Iris pigment epithelial cell (primary cell): ENCODE measurements at regions not wholly inside any gene's neighbourhood (a gene's known extent, or its start where the extent isn't known, plus 50 kb on each side); places are given as distances from the start of the nearest gene placed in this dataset.

ENCODE experiments used
- DNase-seq: peaks from one replicate; pipeline ENCODE4 v3.0.0-alpha.2; 2011; ENCODE audit warnings: low read depth

DNA sequence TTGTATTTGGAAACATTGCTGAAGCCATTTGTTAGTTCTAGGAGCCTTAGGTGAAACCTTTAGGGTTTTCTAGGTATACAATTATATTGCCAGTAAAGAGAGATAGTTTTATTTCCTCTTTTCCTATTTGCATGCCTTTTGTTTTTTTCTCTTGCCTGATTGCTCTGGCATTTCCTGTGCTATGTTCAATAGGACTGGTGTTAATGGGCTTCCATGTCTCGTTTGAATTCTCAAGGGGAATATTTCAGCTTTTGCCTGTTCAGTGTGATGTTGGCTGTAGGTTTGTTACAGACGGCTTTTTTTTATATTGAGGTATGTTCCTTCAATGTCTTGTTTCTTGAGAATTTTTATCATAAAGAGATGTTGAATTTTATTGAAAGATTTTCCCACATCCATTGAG lies 1054.9 kb upstream of the NXPH2 start:
- DNase-seq = no peak

DNA sequence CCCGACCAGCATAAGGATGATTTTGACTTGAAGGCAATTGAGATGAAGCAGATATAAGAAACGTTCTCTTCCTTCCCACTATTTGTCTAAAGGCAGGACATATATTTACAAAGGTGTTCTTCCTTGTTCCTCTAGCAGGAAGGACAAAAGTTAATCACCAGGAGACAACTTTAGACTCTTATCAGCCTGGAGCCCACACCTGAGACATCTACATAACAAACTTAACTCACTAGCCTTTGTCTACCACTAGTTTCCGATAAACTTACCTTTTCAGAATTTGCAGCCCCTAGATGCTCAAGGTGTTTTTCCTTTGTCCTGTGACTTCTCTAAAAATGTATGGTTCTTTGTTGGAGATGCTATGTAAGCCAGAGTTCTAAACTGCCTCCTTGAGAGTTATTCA lies 1047.8 kb upstream of the NXPH2 start:
- DNase-seq = no peak

DNA sequence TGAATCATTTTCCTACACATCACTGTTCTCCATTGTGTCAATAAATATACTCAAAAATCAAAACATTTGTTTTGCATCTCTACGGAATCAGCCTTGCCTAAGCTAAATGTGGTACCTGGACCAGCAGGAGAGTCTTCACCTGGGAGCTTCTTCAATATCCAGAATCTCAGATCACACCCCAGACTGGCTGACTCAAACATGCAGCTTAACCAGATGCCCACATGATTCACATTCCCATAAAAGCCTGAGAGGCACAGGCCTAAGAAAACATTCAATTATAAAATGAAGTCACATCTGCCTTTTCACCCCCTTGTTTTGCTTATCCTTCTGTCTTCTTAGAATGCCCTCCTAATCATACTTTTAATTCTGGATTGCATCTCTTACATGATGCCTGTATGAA lies 1045.5 kb upstream of the NXPH2 start:
- no peak for DNase-seq

DNA sequence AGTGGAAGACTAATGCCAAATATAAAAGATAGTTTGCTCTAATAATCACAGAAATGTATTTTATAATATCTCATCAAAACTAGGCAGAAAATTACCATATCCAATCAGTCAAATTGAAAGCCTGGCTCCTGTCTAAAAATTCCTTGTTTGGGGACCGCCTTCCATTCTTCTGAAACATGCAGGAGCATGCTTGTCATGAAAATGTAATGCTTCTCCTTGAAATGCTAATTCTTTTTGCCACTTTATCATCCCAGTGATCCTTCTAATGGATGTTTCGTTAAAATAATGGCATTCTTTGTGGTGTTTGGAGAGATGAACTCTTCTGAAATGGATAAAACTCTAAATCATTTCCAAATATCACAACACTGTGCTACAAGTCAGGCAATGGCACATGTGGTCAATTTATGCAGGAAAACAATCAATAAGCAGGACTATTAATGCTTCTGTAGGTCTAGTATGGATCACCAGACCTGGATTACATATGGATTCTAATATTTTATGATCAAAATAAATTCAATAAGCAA lies 1039.1 kb upstream of the NXPH2 start:
- DNase-seq = no peak

DNA sequence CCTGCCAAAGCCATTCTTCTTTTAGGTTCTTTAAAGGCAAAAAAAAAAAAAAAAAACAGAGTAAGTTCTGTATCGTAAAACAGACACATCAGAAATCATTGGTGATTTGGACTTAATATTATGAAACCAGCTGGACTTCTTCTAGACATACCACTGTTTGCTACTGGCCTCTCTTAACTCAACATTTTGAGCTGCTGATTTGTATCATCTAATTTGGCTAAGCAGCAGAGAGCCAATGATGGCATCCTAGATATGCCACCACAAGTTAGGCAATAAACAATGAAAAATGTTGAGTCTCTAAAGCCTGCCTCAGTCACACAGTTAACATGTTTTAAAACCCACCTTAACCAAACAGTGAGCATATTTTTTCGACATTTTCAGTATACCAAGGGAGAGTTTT lies 1034.3 kb upstream of the NXPH2 start:
- no peak for DNase-seq

DNA sequence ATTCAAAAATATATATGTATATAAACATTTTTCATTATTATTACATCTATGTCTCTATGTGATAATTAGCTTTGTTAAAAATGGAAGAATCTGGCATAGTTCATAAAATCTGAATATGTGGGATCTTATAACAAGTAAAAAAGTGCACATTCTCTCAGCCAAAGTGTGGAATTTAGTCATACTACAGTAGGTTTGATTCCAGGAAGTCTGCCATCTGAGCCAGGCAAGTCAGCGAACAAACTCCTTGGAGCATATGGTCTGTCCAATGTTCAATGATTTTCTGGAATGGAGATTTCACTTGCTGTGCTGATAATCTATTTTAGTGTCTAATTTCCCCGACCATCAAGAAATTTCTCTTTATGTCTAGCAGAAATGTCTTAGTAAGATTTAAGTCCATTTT lies 1033.2 kb upstream of the NXPH2 start:
- no peak for DNase-seq

DNA sequence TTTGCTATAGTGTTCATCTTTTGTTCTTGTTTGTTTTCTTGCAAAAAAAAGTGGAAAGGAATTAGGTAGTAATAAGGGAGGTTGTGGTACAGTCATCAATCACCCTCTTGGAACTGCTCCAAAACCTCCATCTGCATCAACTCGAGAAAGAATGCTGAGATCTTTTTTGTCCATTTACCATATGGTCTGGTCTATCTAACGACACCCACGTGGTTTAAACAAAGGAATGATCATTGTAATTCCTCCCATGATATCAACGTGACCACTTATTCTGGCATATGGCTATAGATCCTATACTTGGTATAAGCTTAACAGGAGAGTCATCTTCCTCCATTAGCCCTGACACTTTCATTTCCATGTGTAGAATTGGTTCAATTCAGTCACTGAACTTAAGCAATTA lies 1025.3 kb upstream of the NXPH2 start:
- DNase-seq = no peak

DNA sequence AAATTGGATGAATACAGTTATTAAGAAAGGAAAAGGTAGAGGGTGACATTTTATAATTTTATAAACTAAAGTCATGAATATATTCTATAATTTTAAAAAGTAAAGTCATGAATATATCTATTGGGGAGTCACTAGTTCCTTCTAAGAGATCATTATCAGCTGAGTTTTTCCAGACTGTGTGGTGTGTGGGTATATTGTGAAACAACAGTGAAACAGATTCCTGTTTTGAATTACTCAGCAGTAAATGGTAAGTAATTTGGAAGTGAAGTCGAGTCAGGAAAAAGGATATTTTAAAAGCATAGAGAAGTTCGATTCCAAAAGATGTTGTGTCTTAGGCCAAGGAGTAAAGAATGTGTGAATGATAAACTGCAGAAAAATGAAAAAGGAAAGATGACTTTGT lies 1018.2 kb upstream of the NXPH2 start:
- no peak for DNase-seq

DNA sequence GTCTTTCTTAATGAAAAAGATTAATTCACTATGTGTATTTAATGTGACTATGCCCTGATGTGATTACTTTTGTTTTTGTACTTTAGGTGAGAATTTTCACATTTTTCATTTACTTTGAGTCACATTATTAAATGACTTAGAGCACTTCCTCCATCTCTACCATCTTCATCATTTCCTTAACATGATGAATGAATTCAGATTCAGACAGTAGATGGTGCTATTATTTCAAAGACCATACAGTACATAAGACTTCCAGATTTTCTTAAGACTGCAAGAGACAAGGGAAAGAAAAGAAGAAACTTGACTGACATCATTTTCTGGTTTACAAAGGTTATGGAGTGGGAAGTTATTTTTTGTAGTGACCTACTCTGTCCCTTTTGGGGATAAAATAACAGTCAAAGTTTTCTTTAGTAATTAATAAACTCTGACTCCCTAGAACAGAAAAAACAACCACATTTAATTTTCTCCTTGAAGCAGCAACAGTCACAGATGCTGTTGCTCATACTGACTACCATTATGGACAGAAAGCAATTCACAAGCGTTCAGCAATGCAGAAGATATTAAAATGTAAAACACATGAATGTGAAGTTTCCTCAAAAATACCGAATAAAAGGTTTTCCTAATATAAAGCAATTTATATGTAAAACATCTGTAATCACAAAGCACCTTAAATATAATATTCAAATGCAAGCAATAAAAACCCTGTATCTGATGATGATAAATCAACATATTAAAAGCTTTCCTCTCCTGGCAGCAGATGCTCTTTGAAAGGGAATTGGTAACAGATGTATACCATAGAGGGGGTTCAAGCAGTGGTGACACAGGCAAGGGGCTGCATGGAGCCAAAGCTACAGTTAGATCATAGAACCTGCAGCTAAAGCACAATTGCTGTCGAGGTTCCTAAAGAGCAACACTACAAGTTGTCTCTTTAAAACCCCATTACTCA lies 1010.9 kb upstream of the NXPH2 start:
- DNase-seq = peak; percentile 36

DNA sequence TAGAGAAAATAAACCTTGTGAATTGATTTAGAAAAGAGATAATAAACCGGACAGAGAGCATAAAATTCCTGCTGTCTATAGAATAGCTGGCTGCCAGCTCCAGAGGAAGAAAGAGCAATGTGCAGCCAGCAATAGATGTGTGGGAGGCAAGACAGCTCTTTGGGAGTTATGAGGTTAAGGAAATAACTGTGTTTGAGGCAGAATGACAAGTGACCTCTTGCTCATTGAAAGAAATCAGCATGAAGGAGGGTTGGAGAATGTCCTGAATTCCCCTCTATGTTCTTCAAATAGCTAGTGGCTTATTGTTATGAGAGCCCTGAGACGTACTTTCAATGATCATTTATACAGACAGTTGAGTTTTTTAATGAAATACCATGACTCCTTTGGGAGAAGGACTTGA lies 1009.9 kb upstream of the NXPH2 start:
- no peak for DNase-seq

DNA sequence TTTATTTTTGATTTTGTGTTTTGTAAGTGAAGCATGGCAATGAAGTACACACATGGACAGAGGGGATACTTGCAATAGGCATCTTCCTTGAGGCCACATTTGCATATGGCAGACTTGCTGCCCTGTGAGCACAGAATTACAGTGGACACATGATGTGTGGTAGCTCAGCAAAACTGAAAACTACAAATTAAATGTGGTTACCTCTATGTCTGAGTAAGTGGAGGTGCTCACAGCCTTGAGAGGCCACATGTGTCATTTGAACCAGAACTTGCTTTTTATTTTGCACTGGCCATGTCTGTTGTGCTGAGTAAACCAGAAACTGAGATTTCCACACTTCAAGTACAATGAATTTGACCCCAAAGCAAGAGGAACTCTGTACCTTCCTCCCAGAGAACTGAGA lies 998.5 kb upstream of the NXPH2 start:
- DNase-seq = no peak

DNA sequence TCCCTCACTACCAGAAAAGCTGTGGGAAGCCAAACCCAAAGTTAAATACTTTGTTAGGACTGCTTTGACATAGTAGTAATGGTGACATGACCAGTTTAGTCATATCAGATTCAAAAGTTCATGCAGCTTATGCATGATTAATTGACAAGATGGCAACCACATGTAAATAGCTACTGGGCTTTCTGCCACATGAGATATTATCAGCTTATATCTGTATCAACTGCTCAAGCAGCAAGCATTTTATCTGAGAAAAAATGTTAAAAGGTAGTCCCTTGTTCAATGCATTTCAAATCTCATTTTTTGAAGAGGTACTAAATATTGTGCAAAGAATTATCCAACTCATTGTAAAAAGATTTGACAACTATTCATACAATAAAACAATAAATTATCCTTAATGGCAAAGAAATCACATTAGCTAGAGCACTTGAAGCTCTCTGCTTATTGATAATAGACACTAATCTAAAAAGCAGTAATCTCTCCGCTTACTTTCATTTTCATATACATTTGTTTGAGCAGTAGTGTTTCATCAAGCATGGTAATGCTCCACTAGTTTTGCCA lies 993.6 kb upstream of the NXPH2 start:
- DNase-seq = no peak

DNA sequence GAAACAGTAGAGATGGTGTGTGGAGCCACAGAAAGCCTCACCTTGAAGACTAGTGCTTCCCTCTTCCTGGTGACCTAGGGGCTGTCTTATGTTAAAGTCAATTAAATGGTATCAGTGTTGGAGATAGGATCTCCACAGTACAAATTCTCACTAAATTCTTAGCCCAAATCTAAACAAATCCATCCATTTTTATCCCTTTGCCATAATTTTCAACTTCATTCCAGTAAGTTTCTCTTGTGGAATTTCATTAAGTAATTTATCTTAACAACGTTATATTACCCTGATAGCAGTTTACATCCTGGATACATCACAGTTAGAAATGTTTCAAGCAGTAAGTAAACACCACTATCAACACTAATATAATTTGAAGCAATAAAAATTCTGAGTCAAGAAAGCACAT lies 989.4 kb upstream of the NXPH2 start:
- no peak for DNase-seq

DNA sequence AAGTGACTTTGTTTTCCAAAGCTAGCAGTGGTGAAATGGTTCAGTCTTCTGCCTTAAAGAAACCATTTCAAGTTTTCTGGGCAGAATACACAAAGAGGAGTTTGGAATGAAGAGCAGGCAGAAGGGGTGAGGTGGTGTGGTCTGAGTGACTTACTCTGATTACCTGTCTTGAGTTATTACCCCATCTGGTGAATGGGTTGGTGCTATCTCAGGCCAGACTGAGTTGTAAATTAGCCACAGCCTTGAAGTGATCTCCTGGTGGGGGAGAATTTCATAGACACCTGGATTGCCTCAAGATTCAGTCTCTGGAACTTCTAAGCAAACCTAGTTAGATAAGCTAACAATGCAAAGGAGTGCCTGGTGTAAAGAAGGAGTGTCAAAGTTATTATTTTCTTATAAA lies 983.5 kb upstream of the NXPH2 start:
- no peak for DNase-seq

DNA sequence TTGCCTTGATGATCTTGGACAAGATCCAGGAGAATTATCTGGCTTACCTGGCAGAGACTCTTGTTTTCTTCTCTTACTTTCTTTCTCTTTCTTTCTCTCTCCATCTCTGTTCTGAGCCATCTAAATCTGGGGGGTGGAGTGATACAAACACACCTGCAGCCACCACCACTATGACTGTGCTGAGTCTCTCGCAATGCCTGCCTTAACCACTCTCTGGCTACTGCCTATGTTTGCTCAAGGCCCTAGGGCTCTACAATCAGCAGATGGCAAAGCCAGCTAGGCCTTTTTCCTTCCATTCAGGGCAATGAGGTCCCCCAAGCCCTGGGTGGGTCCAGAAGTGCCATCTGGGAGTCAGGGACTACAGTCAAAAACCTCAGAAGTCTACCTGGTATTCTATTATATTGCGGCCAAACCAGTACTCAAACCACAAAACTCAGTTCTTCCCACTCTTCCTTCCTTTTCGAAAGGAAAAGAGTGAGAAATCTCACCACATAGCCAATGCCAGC lies 978.9 kb upstream of the NXPH2 start:
- DNase-seq = no peak

DNA sequence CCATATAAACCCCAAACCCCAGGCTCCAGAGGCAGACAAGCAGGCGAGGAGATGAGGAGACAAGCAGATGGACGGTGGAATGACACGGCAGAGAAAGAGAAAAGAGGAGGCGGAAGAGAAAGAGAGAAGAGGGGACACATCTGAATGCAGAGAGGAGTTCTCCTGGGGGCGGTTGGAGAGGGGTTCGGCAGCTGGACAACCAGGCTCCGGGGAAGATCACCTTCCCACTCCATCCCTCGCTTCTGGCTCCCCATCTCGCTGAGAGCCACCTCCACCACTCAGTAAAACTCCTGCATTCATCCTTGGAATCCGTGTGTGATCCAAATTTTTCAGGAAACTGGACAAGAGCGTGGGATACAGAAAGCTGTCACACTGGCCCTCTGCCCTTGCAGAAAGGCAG lies 966.7 kb upstream of the NXPH2 start:
- DNase-seq = no peak

DNA sequence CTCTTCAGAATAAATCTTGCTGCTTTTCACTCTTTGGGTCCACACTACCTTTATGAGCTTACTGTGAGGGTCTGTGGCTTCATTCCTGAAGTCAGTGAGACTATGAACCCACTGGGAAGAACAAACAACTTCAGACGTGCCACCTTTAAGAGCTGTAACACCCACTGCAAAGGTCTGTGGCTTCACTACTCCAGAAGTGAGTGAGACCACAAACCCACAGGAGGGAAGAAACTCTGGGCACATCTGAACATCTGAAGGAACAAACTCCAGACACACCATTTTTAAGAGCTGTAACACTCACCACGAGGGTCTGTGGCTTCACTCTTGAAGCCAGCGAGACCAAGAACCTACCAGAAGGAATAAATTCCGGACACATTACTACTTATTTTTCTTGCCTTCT lies 964.1 kb upstream of the NXPH2 start:
- no peak for DNase-seq

DNA sequence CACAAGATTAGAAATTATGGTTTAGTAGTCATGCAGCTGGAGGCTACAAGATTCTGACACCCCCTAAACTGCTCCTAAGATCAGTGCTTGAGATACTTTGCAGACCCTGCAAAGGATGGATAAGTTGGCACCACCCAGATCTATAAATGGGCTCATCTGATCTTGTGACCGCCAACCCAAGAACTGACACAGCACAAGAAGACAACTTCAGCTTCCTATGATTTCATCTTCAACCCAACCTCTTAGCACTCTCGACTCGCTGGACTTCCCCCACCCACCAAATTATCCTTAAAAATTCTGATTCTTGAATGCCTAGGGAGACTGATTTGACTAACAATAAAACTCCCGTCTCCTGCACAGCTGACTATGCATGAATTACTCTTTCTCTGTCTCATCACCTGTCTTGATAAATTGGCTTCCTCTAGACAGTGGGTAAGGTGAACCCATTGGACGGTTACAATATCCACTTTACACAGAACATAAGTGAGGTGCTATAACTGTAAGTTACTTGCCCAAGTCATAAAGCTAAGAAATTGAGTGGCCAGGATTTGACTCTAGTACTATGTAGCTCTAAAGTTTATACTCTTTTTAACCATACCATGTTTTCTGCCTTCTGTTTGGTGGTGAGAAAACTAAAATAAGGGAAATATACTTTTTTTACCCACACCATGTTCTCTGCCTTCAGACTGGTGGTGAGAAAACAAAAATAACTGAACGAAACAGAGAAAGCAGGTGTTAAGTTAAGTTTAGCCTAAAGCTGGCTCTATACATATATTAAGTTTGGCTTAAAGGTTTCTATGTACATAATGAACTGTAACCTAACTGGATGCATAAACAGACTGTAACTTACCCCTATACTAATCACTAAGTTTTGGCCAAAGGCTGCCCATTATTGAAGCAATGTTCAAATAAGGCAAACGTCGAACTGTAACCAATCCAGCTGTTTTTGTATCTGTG lies 962.3 kb upstream of the NXPH2 start:
- DNase-seq = no peak

DNA sequence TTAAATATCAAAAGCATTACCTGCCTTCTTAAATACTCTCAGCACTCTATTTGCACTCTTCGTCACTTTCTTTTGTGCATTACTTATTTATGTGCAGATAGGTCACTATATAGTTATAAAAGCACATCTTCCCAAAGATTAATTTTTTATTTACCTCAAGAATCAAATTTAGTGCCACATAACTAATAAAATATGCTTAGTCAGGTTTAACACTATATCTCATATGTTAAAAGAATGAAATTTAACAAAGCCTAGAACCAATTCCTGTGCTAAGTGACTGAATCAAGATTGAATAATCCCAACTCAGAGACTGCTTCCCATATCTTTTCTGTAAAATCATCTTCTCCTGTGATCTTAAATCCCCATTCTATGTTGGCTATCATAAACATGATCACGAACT lies 957.5 kb upstream of the NXPH2 start:
- no peak for DNase-seq

DNA sequence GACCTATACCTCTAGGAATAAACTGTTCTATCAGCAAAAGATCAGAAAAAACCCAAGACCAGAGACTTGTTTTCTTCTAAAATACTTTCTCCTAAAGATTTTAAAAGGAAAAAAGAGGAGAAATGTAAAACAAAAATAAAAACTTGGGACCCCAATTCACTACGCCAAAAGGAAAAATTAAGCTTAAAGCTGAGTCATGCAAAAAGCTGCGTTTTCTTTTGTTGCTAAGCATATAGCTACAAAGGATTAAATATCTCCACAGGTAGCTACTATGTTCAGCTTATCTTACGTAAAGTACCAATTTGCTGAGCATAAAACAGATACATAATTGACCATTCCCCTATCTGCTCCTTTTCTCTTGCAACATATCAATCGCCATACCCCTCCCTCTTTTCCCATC lies 950.0 kb upstream of the NXPH2 start:
- no peak for DNase-seq

DNA sequence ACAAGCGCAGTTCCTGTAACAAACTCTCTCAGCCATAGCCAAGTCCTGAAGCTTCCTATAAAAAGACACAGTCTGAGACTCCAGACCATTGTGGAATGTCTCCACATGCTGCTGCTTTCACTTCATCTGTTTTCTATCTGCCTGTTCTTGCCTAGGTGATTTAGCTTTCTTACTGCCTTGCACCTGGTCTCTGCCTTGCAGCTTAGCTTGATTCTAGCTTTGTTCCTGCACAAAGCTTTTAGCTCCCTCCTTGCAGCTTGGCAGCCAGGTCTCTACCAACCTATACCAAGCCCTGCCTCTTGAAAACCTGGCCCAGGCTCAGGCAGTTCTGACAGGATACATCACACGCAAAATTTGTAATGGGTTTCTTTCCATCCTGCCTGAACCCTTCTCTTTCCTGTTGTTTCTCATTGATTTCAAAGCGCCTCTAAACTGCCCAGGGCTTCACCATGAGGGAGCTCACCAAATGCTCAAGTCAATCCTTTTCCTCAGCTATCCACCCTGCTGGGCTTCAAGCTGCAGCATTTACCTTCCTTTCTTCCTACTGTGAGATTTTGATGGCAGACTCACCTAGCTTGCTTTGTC lies 941.3 kb upstream of the NXPH2 start:
- DNase-seq = no peak

DNA sequence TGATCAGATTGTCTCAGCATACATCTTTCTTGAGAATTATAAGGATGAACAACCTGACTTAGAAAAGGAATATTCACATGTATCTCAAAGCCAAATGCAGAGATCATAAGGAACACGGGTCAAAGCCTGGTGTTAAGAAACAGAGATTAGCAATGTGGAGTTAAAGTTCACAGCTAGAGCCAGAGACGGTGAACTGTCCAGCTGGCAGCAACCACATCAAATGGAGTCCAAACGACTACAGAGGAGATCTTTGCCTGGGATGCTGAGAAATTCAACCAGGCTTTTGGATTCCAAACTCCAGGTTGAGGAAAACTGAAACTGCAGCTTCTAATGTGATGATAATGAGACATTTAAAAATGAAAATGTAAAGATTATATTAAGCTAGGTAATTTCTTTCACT lies 939.9 kb upstream of the NXPH2 start:
- DNase-seq = no peak
